IPS DF 4.7 (cell line): ENCODE measurements at regions not wholly inside any gene's neighbourhood (a gene's known extent, or its start where the extent isn't known, plus 50 kb on each side); places are given as distances from the start of the nearest gene placed in this dataset.
A peak's percentile ranks its signal among the peaks of the same experiment; 100 is the strongest.
"Not testable (repeated sequence)": the region's sequence is repeated elsewhere in the genome, so short reads cannot be mapped to it uniquely, and the experiment has no call there.

Source experiments
- DNase-seq: peaks from one replicate; pipeline ENCODE4 v3.0.0-alpha.2; 2013; ENCODE audit warnings: low spot score; ENCODE audit errors: extremely low read depth

- no peak for DNase-seq
These were observed 556.4 kb upstream of the SMIM31 start for GRCh38 chr4:164197556-164197955.

GRCh38 chr4:164203476-164203875, 550.5 kb upstream of the SMIM31 start:
- no peak for DNase-seq

GRCh38 chr4:164204434-164204833, 549.5 kb upstream of the SMIM31 start:
- DNase-seq, result peak; percentile 30

GRCh38 chr4:164207460-164207859, 546.5 kb upstream of the SMIM31 start:
- DNase-seq, result no peak

- DNase-seq, result no peak
These were observed 543.6 kb upstream of the SMIM31 start for GRCh38 chr4:164210377-164210776.

- DNase-seq, result no peak
These were observed 541.8 kb upstream of the SMIM31 start for GRCh38 chr4:164212134-164212533.

GRCh38 chr4:164212714-164213113, 541.2 kb upstream of the SMIM31 start:
- DNase-seq, result no peak

GRCh38 chr4:164215113-164215741, 538.7 kb upstream of the SMIM31 start:
- no peak for DNase-seq

- no peak for DNase-seq
These were observed 532.3 kb upstream of the SMIM31 start for GRCh38 chr4:164221631-164222030.

- no peak for DNase-seq
These were observed 529.1 kb upstream of the SMIM31 start for GRCh38 chr4:164224871-164225270.

GRCh38 chr4:164229255-164229654, 524.7 kb upstream of the SMIM31 start:
- DNase-seq, result no peak

GRCh38 chr4:164239433-164239832, 514.5 kb upstream of the SMIM31 start:
- DNase-seq, result no peak

- no peak for DNase-seq
These were observed 514.0 kb upstream of the SMIM31 start for GRCh38 chr4:164239976-164240375.

- DNase-seq, result no peak
These were observed 502.7 kb upstream of the SMIM31 start for GRCh38 chr4:164251257-164251656.

GRCh38 chr4:164252286-164252685, 501.6 kb upstream of the SMIM31 start:
- peak; percentile 14 for DNase-seq

- no peak for DNase-seq
These were observed 492.1 kb upstream of the SMIM31 start for GRCh38 chr4:164261831-164262230.

GRCh38 chr4:164262508-164262907, 491.4 kb upstream of the SMIM31 start:
- DNase-seq, result not testable (repeated sequence)

- not testable (repeated sequence) for DNase-seq
These were observed 476.5 kb upstream of the SMIM31 start for GRCh38 chr4:164277414-164277813.

- no peak for DNase-seq
These were observed 466.8 kb upstream of the SMIM31 start for GRCh38 chr4:164287173-164287572.

- DNase-seq, result no peak
These were observed 465.4 kb upstream of the SMIM31 start for GRCh38 chr4:164288578-164288977.

GRCh38 chr4:164293203-164293602, 460.7 kb upstream of the SMIM31 start:
- DNase-seq, result no peak

- DNase-seq, result no peak
These were observed 460.2 kb upstream of the SMIM31 start for GRCh38 chr4:164293743-164294142.

- no peak for DNase-seq
These were observed 452.5 kb upstream of the SMIM31 start for GRCh38 chr4:164301430-164301829.
